ENCODE measurements at regions not wholly inside any gene's neighbourhood (a gene's known extent, or its start where the extent isn't known, plus 50 kb on each side); places are given as distances from the start of the nearest gene placed in this dataset.

DNA sequence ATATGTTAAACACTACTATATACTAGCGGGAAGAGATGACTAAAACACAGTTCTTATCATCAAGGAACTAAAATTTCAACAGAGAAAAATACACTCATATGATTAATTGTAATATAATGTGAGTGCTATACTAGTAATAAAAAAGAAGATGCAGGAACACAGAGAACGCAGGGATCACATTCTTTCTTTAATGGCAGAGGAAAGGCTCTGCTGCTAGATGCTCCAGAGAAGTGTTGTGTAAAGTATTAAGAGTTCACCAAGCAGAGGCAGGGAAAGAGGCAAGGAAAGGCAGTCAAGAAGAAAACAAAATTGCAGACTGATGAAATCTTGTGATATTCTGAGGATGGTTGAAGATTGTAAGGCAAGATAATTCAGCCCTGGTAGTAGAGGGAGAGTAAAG lies 394.7 kb downstream of the PDGFC start:
- no peak overlapping the region for H3K27ac ChIP-seq
- TF ChIP-seq, protein P1, sequence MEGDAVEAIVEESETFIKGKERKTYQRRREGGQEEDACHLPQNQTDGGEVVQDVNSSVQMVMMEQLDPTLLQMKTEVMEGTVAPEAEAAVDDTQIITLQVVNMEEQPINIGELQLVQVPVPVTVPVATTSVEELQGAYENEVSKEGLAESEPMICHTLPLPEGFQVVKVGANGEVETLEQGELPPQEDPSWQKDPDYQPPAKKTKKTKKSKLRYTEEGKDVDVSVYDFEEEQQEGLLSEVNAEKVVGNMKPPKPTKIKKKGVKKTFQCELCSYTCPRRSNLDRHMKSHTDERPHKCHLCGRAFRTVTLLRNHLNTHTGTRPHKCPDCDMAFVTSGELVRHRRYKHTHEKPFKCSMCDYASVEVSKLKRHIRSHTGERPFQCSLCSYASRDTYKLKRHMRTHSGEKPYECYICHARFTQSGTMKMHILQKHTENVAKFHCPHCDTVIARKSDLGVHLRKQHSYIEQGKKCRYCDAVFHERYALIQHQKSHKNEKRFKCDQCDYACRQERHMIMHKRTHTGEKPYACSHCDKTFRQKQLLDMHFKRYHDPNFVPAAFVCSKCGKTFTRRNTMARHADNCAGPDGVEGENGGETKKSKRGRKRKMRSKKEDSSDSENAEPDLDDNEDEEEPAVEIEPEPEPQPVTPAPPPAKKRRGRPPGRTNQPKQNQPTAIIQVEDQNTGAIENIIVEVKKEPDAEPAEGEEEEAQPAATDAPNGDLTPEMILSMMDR (IDR thresholded peaks at IDR 0.05) = no peak
- no peak for DNase-seq (ENCODE audit: low spot score)
- no peak overlapping the region for H3K4me3 ChIP-seq

DNA sequence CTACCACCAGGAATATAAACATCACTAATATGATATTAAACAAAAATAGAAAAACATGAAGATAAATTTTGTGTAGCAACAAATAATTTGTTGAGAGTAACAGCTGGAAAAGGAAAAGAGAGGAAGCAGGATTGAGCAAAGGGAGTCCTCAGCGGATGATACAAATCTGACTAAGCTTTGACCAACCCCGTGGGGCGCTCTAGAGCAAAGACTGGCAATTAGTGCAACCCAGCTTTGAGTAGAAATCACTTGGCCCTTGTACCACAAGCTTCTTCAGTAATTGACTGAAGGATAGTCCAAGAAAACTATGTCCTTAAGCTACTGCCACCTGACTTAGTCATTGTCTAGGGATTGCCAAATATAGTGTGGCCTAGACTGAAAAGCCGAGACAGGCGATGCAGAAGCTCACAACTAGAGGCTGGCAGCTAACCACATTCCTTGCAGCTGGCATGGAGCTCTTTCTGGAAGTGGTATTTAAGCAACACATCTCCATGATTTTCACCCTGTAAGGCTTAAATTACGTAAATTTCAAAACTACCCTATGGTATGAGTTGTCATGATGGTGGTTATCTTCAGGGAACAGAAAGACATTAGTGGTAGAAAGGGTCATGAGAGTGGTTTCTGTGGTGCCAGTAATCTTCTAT lies 396.0 kb downstream of the PDGFC start:
- H3K4me3 ChIP-seq = no peak overlapping the region
- peak overlapping the region in 1 of 2 donors; percentile 24 for H3K27ac ChIP-seq
- TF ChIP-seq, protein P1 (IDR thresholded peaks at IDR 0.05) = no peak
- DNase-seq (ENCODE audit: low spot score) = no peak

DNA sequence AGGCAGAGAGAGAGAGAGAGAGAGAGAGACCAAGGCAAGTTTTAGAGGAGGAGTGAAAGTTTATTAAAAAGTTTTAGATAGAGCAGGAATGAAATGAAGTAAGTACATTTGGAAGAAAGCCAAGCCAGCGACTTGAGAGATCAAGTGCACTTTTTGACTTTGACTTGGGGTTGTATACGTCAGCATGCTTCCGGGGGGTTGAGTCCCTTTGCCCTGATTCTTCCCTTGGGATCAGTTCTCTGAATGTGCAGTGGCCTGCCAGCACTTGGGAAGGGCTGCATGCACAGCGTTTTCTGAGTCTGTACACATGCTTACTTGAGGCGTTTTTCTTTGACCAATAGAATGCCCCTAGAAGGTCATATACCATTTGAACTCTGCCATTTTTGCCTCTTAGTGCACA lies 400.5 kb downstream of the PDGFC start:
- TF ChIP-seq, protein P1 (IDR thresholded peaks at IDR 0.05) = no peak
- Histone ChIP-seq H3K4me3 (no peak overlapping the region), H3K27ac (no peak overlapping the region)
- peak; percentile 78 for DNase-seq (ENCODE audit: low spot score)

DNA sequence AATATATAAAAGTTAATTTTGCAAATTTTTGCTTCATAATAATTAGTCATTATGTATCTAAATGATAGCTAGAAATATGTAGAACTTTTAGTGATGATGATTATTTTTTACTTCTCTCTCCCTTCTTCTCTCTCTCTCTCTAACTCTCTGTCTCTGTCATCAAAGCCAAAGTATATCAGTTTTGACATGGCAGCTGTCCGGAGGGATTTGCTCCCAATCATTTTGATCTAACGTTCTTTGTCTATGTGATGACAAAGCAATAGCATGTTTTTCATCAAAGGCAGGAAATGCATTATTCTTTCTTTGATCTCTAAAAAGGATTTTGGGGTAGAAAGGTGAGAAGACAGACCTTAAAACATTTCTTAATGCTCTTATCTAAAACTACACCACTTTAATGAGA lies 402.1 kb downstream of the PDGFC start:
- TF ChIP-seq, protein P1 (IDR thresholded peaks at IDR 0.05) = no peak
- H3K27ac ChIP-seq = no peak overlapping the region
- no peak overlapping the region for H3K4me3 ChIP-seq
- no peak for DNase-seq (ENCODE audit: low spot score)

DNA sequence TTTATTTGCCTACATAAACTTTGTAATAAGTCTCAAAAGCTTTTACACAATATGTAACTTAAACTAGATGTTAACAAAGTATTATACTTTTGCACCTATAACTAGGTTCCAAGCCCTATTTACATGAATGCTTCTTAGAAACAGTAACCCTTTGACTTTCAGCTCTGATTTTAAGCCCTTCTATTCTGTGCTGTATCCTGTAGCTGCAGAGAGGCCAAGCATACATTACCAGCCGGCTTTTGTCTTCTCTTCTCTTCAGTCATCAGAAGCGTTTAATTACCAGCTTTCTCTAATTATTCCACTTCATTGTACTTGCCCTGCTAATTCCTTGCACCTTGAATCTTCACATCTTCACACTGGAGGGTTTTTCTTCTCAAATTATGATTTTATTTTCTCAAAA lies 403.1 kb downstream of the PDGFC start:
- no peak for DNase-seq (ENCODE audit: low spot score)
- H3K4me3 ChIP-seq = no peak overlapping the region
- TF ChIP-seq, protein P1 (IDR thresholded peaks at IDR 0.05) = no peak

DNA sequence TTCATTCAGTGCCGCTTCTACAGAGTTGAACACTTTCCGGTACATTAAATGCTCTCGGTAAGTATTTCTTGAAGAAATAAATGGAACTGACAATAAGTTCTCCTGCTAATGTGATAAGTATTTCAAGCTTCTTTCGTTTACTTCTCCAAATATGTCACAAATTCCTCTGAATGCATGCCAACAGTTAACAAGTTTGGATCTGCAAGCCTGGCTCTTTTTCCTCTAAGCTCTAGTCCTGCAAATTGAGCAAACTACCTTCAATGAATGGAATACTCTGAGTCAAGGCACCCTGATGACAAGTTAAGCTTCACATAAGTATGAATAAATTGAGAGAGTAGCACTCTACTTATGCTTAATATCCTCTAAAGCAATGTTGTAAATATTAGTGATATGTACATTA lies 403.6 kb downstream of the PDGFC start:
- TF ChIP-seq, protein P1 (IDR thresholded peaks at IDR 0.05) = no peak
- DNase-seq (ENCODE audit: low spot score) = no peak
- no peak overlapping the region for H3K4me3 ChIP-seq
- H3K27ac ChIP-seq = no peak overlapping the region

More for the DNA sequence above, 403.1 kb downstream of the PDGFC start:
- H3K27ac ChIP-seq = no peak overlapping the region

DNA sequence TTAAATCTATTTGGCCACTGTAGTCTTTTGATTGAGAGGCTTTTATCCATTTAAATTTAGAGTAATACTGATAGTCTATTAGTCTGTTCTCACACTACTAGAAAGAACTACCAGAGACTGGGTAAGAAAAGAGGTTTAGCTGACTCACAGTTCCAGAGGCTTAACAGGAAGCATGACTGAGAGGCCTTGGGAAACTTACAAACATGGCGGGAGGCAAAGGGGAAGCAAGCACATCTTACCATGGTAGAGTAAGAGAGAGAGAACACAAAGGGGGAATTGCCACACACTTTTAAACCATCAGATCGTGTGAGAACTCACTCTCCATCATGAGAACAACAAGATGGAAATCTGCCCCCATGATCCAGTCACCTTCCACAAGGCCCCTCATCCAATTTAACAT lies 410.9 kb downstream of the PDGFC start:
- no peak for DNase-seq (ENCODE audit: low spot score)
- TF ChIP-seq, protein P1 (IDR thresholded peaks at IDR 0.05) = no peak
- Histone ChIP-seq H3K4me3 (no peak overlapping the region), H3K27ac (no peak overlapping the region)

Data from coronary artery (tissue), 2 donors.